Activated naive CD8-positive, alpha-beta T cell (primary cell): ENCODE measurements at regions not wholly inside any gene's neighbourhood (a gene's known extent, or its start where the extent isn't known, plus 50 kb on each side); places are given as distances from the start of the nearest gene placed in this dataset.
"Not testable (repeated sequence)": the region's sequence is repeated elsewhere in the genome, so short reads cannot be mapped to it uniquely, and the experiment has no call there.

Experiments used
- H3K27ac Mint-ChIP-seq: one replicate; pipeline ENCODE4 v1.8.0; 2021; ENCODE audit warnings: mixed read lengths
- H3K27me3 Mint-ChIP-seq: one replicate; pipeline ENCODE4 v1.8.0; 2021; ENCODE audit warnings: mixed read lengths
- H3K36me3 Mint-ChIP-seq: one replicate; pipeline ENCODE4 v1.8.0; 2021; ENCODE audit warnings: mixed read lengths
- H3K4me1 Mint-ChIP-seq: one replicate; pipeline ENCODE4 v1.8.0; 2021; ENCODE audit warnings: low read depth, mixed read lengths
- H3K4me3 Mint-ChIP-seq: one replicate; pipeline ENCODE4 v1.8.0; 2021; ENCODE audit warnings: mild to moderate bottlenecking, mixed read lengths
- H3K9me3 Mint-ChIP-seq: one replicate; pipeline ENCODE4 v1.8.0; 2021; ENCODE audit warnings: low read depth, mixed read lengths

DNA sequence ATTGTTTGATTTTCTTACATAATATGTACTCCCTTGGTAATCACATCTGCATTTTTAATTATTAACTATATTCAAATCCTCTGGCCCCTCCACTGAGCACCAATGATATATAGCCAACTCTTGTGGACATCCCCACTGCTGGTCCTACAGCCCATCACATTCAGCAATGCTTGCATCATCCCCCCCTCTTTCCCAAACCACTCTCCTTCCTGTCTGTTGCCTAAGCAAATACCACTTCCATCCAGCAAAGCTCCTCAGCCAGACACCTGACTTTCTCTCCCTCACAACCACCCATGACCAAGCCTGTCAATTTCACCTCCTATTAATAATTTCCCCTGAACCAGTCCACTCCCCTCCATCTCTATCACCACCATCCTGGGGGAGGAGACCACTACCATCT lies 330.1 kb downstream of the GOLGA6L6 start:
- H3K9me3 Mint-ChIP-seq, H3K4me3 Mint-ChIP-seq: not testable (repeated sequence)

GRCh38 chr15:20209973-20210372 lies 331.6 kb downstream of the GOLGA6L6 start:
- H3K9me3 Mint-ChIP-seq, H3K27ac Mint-ChIP-seq, H3K36me3 Mint-ChIP-seq: not testable (repeated sequence)

More for the DNA sequence above, 330.1 kb downstream of the GOLGA6L6 start:
- H3K27ac Mint-ChIP-seq, H3K27me3 Mint-ChIP-seq, H3K4me1 Mint-ChIP-seq, H3K36me3 Mint-ChIP-seq: not testable (repeated sequence)

DNA sequence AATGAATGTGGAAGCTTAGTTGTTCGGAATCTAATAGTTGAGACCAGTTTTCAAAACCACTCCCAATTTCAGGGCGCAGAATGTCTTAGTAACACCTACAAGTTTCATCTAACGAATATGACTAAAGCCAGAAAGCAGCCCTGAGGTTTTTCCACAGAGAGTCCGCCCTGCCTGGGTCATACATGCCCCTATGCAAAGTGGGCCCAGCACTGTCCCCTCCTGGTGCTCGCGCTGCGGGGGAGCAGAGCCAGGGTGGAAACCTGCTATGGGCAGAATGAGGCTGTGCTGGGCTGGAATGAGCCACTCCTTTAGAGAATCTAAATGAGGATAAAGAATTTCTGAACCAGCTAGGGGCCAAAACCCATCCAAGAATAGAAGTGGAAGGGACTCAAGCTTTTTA lies 334.0 kb downstream of the GOLGA6L6 start:
- H3K4me3 Mint-ChIP-seq: not testable (repeated sequence)

More at GRCh38 chr15:20209973-20210372, 331.6 kb downstream of the GOLGA6L6 start:
- not testable (repeated sequence) for H3K4me3 Mint-ChIP-seq, H3K27me3 Mint-ChIP-seq, H3K4me1 Mint-ChIP-seq

DNA sequence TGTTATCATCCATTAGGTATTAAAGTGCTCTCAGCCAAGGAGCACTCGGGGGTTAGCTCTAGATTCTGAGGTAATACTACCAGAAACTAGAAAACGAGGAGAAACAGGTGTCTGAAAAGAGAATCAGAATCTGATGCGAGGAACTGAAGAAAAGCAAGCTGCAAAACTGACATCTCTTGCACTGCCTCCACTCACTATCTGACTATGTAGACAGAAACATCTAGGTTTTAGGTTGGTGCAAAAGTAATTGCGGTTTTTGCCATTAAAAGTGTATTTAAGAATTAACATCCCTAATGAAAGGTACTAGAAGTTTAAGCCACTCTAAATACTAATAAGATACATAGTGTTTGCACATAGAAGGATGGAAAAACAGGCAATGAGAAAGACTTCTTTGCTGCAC lies 334.4 kb downstream of the GOLGA6L6 start:
- not testable (repeated sequence) for H3K36me3 Mint-ChIP-seq, H3K27ac Mint-ChIP-seq, H3K4me1 Mint-ChIP-seq, H3K4me3 Mint-ChIP-seq, H3K27me3 Mint-ChIP-seq, H3K9me3 Mint-ChIP-seq

More for the DNA sequence above, 334.0 kb downstream of the GOLGA6L6 start:
- H3K27me3 Mint-ChIP-seq, H3K27ac Mint-ChIP-seq, H3K9me3 Mint-ChIP-seq, H3K36me3 Mint-ChIP-seq, H3K4me1 Mint-ChIP-seq: not testable (repeated sequence)

DNA sequence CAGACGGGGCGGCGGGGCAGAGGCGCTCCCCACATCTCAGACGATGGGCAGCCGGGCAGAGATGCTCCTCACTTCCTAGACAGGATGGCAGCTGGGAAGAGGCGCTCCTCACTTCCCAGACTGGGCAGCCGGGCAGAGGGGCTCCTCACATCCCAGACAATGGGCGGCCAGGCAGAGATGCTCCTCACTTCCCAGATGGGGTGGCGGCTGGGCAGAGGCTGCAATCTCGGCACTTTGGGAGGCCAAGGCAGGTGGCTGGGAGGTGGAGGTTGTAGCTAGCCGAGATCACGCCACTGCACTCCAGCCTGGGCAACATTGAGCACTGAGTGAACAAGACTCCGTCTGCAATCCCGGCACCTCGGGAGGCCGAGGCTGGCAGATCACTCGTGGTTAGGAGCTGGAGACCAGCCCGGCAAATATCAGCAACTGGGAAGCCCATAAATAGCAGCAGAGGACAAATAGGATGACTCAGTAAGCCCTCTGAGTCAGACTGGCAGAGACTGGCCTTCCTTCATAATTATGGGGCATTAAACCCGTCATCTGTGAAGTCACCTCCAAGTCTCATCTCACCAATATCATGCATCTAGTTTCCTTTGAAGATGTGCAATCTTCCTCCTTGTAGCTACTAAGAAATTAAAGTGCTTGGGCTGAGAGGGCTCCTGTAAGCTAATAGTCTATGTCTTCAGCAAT lies 337.3 kb downstream of the GOLGA6L6 start:
- H3K9me3 Mint-ChIP-seq, H3K4me1 Mint-ChIP-seq, H3K4me3 Mint-ChIP-seq, H3K27ac Mint-ChIP-seq, H3K27me3 Mint-ChIP-seq, H3K36me3 Mint-ChIP-seq: not testable (repeated sequence)

GRCh38 chr15:20203649-20204150 lies 337.9 kb downstream of the GOLGA6L6 start:
- H3K9me3 Mint-ChIP-seq, H3K27ac Mint-ChIP-seq, H3K4me1 Mint-ChIP-seq, H3K36me3 Mint-ChIP-seq, H3K27me3 Mint-ChIP-seq, H3K4me3 Mint-ChIP-seq: not testable (repeated sequence)

- H3K4me1 Mint-ChIP-seq, H3K27ac Mint-ChIP-seq, H3K36me3 Mint-ChIP-seq, H3K27me3 Mint-ChIP-seq, H3K4me3 Mint-ChIP-seq, H3K9me3 Mint-ChIP-seq: not testable (repeated sequence)
These were observed 346.9 kb downstream of the GOLGA6L6 start for GRCh38 chr15:20194591-20195198.

DNA sequence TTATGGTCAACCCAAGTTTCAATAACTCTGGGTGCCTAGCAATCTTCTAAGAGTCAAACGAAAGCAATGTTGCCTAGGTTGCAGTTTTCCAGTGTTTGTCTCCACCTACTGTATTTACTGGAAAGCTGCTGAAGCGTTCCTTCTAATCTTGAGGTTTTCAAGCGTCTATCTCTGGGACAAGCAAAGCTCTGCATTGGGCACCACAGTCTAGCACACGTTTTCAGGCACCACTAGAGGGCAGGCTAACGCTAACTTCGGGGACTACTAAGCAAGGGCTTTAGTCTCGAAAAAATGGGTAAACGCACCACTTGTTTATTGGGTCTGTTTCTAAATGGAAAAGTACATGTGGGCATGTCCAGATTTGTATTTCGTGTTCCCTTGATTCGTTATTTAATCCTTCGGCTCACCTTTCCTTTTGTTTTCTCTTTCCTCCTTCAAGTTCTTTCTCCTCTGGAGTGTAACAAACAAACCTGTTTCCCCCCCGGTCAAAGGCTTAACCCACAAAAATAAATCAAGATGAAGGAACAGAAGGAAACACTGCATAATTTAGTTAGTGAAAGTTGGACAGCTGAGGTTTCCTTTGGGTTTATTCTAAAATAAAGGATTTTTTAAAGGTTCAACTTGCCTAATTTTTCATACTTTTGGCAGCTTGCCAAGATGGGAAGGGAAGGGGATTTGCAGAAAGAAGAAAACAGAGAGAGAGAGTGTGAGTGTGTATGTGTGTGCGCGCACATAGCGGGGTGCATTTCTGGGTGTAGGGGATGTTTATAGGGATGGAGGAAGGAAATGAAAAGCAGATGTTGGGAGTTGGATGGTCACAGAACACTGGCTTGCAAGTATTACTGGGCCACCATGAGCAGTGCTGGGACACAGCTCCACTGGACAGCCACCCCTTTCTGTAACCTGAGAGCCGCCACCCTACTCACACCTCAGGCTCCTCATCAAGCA lies 348.3 kb downstream of the GOLGA6L6 start:
- not testable (repeated sequence) for H3K27ac Mint-ChIP-seq, H3K9me3 Mint-ChIP-seq, H3K4me3 Mint-ChIP-seq, H3K4me1 Mint-ChIP-seq, H3K36me3 Mint-ChIP-seq, H3K27me3 Mint-ChIP-seq

DNA sequence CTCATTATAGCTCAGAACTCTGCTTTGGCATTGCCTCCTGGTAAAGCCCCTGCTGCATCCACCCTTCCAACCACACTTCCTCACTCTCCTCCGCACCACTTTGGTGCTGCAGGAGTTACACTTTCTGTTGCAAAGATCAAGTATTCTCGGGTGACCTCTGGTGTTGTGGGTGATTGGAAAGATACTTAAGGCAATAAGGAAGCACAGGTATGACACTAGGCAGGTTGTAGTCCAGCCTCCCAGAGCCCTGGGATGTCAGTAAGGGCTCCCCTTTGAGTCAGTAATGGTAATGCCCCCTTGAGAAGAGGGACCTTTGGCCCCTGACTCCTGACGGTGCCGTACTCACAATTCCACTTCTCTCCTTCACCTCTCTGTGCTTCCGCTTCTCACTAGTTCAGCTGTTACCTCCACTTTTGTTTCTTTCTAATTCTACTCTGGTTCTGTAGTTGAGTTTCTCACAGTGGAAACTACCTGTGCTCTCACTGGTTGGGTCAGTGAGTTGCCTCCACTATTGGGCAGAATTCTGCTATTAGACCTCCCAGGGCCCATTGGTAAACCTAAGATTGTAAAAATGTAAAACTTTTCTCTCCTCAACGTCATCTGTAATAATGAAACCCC lies 350.0 kb downstream of the GOLGA6L6 start:
- H3K9me3 Mint-ChIP-seq, H3K36me3 Mint-ChIP-seq, H3K4me1 Mint-ChIP-seq, H3K27ac Mint-ChIP-seq, H3K4me3 Mint-ChIP-seq, H3K27me3 Mint-ChIP-seq: not testable (repeated sequence)

DNA sequence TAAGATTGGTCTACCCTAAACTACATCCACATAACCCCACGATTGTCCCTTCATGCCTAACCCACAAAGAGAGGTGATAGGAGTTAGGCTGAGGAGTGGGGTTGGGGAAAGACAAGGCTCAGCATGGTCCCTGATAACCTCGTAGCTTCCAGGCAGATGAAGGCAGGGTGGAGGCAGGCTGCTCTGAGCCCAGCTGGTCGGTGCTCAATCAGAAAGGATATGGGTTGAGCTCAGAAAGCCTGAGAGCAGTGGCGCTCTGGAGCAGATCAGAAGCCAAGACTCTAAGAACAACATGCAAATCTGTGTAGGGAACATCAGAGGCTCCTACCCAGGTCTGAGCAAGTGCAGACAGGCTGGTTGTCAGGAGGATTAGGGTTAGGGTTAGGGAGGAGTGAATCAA lies 353.0 kb downstream of the GOLGA6L6 start:
- H3K27ac Mint-ChIP-seq, H3K4me1 Mint-ChIP-seq, H3K9me3 Mint-ChIP-seq: not testable (repeated sequence)

DNA sequence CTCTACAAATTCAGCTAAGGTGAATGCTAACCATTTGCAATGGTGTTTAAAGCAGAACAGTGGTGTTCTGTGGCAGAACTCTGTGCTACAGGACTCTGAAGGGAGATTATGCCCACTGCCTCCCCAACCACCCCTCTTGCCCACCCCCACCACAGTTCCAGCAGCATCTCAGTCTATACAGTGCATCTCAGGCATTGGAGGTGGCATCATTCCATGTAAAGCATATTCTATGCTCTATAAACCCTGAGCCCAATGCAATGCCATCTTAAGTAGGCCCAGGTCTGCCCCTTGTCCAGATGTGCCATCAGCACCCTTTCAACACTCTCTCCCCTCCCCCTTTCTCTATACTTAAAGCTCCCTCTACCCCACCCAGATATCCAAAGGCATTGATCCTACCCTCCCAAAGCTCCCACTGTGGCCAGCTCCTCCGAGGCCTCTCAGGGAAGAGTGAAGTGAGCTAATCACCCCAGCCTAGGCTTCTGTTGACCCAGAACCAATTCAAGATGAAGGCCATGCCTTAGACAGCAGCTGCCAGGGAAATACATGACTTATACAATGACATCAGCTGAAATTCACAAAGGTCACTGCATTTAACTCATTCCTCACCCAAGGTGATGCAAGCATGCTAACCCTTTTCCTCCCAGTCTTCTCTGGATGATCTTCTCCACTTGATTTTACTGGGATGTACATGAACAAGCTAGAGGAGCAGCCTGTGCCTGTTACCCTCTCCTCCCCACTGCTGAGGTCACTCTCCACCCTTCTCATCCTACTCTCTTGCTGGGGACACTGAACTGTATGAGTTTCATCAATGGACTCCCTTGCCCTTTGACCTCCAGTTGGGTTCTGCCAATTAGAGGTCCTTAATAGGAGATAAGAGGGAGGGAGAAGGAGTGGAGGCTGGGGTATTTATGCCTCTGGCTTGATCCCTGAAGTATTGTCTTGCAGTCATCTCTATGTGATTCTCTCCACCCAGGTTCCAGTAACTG lies 353.9 kb downstream of the GOLGA6L6 start:
- not testable (repeated sequence) for H3K4me3 Mint-ChIP-seq, H3K36me3 Mint-ChIP-seq, H3K27ac Mint-ChIP-seq, H3K27me3 Mint-ChIP-seq, H3K9me3 Mint-ChIP-seq, H3K4me1 Mint-ChIP-seq

More for the DNA sequence above, 353.0 kb downstream of the GOLGA6L6 start:
- H3K4me3 Mint-ChIP-seq, H3K36me3 Mint-ChIP-seq, H3K27me3 Mint-ChIP-seq: not testable (repeated sequence)

DNA sequence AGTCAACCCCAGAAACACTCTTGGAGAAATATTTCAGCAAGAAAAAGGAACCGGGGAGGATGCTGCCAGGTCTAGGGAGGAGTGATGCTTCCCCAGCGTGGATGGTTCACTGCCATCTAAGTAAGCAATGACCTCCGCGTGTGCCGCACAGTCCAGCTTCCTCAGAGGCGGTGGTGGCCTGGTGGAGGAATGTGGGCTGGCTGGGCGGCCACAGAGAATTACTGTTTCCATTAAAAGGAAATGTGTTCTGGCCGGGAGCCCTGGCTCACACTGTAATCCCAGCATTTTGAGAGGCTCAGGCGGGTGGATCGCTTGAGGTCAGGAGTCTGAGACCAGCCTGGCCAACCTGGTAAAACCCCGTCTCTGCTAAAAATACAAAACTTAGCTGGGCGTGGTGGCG lies 356.7 kb downstream of the GOLGA6L6 start:
- H3K4me1 Mint-ChIP-seq, H3K27ac Mint-ChIP-seq, H3K36me3 Mint-ChIP-seq, H3K4me3 Mint-ChIP-seq, H3K27me3 Mint-ChIP-seq, H3K9me3 Mint-ChIP-seq: not testable (repeated sequence)

- H3K9me3 Mint-ChIP-seq, H3K27ac Mint-ChIP-seq, H3K27me3 Mint-ChIP-seq, H3K36me3 Mint-ChIP-seq, H3K4me3 Mint-ChIP-seq, H3K4me1 Mint-ChIP-seq: not testable (repeated sequence)
These were observed 373.4 kb downstream of the GOLGA6L6 start for GRCh38 chr15:20168221-20168620.

- not testable (repeated sequence) for H3K4me3 Mint-ChIP-seq, H3K9me3 Mint-ChIP-seq, H3K27ac Mint-ChIP-seq, H3K27me3 Mint-ChIP-seq, H3K4me1 Mint-ChIP-seq, H3K36me3 Mint-ChIP-seq
These were observed 388.1 kb downstream of the GOLGA6L6 start for GRCh38 chr15:20153528-20153927.
